ENCODE measurements at regions not wholly inside any gene's neighbourhood (a gene's known extent, or its start where the extent isn't known, plus 50 kb on each side); places are given as distances from the start of the nearest gene placed in this dataset.
A peak's percentile ranks its signal among the peaks of the same experiment; 100 is the strongest.
"Not testable (repeated sequence)": the region's sequence is repeated elsewhere in the genome, so short reads cannot be mapped to it uniquely, and the experiment has no call there.

DNA sequence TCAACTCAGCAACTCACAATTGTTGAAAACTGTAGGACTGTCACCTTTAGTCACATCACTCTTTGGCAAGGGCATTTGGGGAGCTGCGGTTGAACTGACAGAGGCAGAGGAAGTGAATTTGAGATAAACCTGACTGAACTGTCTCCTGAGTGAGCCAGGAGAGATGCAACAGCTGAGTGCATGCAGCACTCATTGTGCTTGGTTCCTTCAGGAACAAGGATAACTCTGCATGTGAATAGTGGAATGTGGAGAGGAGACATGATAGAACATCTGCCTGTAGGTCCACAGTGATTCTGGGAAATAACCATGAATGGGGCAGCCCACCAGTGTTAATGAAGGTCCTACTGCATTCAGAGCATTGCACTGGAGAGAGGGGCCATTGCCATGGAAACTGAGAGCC lies 494.7 kb downstream of the STK39 start:
- DNase-seq (ENCODE audit: low read depth, low spot score), result no peak

DNA sequence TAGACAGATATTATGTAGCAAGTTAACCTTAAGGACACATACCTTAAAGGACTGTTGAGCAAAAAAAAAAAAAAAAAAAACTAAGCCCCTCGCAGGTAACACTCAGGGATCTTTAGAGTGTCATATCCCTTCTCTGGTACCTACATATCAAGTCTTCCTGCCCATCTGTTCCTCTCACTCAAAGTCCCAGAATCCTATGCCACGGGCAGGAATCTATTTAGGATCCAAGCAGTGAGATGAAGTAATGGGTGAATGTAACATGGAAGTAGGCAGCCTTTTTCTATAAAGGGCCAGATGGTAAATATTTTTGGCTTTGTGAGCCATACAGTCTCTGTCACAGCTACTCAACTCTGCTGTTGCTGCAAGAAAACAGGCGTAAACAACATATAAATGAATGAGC lies 496.7 kb downstream of the STK39 start:
- DNase-seq (ENCODE audit: low read depth, low spot score), result no peak

DNA sequence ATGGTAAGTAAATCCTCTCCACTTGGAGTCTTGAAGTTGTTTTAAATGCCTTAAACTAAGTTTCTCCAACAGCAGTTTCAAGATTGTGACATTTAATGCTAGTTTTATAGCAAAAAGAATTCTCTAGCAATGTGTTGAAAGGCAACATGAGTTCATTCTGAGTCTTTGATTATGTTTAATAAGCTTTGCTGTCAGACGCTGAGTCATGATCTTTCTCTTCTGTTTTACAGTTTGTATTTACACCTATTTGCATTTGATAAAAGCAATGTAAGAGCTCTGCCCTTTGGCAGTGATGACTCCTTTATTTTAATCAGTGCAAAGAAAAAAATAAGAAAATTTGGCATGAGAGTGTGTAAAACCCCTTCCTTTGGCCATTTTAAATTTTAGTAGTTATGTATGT lies 497.7 kb downstream of the STK39 start:
- peak; percentile 16 for DNase-seq (ENCODE audit: low read depth, low spot score)

DNA sequence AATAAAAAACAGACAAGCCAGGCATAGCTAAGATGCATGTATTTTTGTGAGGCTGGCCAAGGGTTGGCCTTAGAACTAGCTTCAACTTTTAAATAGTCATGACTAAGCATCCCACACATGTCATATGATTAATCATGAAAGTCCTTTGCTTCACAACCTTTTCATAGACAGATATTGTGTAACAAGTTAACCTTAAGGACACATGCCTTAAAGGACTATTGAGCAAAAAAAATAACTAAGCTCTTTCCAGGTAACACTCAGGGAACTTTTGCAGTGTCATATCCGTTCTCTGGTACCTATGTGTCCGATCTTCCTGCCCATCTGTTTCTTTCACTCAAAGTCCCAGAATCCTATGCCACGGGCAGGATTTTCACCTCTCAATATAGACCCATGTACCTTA lies 498.4 kb downstream of the STK39 start:
- no peak for DNase-seq (ENCODE audit: low read depth, low spot score)

DNA sequence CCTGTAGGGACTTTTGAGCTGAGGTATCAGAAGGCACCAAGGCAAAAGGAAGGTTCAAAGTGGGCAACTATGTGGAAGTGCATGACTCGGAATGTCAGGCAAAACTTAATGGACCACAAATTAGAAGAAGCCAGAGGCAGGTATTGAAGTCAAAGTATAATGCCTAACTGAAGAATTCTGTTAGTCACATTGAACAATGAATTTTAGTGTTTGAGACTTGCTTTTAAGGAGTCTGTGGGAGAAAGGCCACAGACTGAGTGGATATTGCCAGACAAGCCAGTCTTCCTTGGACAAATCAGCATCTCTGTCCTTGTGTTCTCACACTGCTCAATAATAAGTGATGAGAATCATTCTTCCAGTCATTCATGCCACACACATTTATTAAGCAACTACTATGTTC lies 498.9 kb downstream of the STK39 start:
- DNase-seq (ENCODE audit: low read depth, low spot score), result no peak

DNA sequence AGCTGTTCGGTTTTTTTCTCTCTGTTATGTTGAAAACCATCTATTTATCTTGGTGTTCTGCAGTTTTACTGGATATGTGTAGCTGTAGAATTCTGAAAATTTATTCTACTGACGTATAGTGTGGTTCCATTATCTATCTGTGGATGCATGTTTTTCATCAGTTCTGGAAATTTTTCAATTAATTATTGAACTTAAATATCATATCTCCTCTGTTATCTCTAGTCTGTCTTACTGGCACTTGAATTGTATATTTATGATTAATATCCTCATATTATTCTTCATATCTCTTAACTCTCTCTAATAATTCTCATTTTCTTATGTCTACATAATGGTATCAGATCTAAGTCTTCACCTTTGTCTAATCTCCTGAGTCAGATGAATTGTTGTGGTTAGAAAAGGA lies 501.7 kb downstream of the STK39 start:
- DNase-seq (ENCODE audit: low read depth, low spot score), result no peak

DNA sequence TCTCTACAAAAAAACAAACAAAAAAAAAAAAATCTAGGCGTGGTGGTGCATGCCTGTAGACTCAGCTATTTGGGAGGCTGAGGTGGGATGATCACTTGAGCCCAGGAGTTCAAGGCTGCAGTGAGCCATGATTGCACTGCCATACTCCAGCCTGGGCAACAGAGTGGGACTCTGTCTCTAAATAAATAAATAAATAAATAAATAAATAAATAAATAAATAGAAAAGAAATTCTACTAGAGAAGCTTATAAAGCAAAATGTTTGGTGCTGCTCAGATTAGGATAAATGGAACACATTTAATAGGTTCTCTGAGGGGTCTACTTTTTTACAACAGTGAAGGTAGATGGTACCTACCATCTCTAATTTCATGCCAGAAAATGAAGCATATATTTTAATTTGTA lies 507.5 kb downstream of the STK39 start:
- DNase-seq (ENCODE audit: low read depth, low spot score), result not testable (repeated sequence)

DNA sequence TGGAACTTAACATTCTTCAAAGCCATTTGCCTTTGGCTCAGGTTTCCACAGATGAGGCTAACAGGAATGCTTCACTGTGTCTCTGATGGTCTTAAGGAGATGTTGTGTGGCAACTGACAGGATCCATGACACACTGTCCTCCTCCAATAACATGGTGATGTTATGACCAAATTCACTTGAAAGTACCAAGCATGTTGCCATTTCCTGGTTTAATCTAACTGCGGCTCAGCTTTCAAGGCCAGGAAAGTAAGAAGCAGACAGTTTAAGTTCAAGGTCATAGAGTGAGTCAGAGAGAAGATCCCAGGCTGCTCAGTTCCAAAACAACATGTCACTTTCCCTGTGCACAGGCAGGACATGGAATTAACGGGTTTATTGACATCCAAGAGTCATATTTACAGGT lies 513.6 kb downstream of the STK39 start:
- DNase-seq (ENCODE audit: low read depth, low spot score), result no peak

DNA sequence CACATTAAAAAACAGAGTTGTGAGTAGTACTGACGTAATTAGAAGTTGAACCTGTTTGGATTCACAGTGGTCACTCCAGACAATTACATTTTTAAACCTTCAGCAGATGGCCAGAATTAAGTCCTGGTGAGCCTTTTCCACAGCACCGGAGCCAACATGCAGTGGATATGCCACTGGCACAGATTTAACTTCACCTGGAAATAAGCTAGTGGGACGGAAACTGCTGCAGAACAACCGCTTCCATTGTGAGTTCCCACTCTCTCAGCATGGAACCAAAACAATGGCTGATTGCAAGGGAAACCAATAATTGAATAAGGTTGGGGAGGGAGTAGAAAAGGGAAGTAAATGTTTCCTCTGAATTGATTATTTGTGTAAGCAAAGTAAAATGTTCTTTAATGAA lies 515.1 kb downstream of the STK39 start:
- no peak for DNase-seq (ENCODE audit: low read depth, low spot score)

DNA sequence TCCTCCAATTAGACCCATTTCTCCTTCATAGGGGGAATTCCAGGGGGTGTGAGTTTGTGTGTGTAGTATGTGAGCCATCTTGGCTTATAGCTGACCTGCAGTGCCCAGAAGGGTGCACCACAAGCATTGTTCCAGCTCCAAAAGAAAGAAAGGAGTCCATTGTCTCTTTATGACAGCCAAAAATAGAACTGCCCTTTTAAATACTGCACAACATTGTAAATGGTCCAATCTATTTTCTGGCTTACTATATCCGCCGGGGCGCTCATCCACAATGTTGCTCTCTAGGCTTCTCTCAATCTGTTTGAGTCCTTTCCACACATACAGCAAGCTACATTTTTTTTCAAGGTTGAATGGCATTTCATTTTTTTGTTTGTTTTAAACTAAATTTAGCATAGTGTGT lies 517.5 kb downstream of the STK39 start:
- no peak for DNase-seq (ENCODE audit: low read depth, low spot score)

DNA sequence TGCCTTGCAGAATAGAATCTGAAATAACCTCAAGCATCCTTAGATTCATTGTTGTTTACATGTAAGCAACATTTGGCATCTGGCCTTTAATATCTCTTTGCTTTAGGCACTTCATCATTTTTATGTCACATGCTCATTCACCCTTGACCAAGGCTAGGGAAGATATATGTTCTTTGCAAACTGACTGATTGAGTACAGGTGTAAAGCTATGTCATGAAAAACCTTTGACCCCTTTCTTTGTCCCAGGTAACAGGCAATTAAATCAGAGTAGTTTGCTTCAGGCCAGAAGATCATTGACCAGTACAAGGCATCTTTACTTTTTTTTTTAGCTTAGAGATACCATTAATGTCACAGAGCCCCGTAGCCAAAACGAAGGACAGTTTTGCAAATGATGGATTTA lies 520.6 kb downstream of the STK39 start:
- no peak for DNase-seq (ENCODE audit: low read depth, low spot score)

DNA sequence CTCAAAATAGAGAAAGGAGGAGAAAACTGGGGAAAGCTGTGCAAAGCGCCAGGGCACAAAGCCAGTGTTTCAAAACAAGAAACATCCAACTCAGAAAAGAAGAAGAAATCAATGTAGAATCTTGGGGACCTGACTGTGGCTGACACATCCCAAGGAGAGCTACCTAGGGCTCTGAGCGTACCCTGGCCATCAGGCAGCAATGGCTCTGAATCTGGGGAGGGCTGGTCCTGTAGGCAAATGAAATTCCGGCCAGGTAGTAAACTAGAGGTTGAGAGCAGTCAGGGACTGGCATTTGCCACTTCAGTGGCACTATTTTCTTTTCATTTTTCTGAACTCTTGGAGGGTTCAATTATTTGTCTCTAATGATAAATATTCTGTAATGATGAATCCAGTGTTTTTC lies 525.8 kb downstream of the STK39 start:
- no peak for DNase-seq (ENCODE audit: low read depth, low spot score)

DNA sequence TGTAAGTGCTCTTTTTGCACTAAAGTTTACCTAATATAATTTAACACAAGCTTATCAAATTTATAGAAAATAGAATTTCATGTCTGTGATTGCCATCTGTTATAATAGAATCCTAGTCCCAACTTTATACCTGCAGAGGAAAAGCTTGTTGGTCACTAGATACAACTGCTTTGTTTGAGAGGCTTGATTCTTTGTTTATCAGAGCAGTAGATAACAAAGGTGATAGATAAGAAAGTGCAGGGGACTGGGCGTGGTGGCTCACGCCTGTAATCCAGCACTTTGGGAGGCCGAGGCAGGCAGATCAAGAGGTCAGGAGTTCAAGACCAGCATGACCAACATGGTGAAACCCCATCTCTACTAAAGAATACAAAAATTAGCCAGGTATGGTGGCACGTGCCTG lies 528.0 kb downstream of the STK39 start:
- no peak for DNase-seq (ENCODE audit: low read depth, low spot score)

DNA sequence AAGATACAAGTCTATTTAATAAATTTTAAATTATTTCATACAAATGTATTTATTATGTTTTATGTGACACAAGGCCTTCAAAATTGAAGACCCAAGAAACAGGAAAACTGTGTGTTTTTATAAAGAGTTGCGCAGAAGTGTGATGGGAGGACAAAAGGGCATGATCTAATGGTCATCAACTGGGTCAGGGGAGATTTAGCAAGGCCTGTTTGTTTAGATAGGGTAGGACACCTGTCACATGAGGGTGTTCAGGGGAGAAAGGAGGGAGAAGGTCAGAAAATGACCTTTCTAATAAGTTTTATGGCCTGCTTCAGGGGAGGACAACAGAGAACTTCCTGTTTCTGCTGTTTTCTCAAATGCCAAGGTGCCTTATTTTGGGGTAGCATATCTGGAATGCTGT lies 528.8 kb downstream of the STK39 start:
- no peak for DNase-seq (ENCODE audit: low read depth, low spot score)

DNA sequence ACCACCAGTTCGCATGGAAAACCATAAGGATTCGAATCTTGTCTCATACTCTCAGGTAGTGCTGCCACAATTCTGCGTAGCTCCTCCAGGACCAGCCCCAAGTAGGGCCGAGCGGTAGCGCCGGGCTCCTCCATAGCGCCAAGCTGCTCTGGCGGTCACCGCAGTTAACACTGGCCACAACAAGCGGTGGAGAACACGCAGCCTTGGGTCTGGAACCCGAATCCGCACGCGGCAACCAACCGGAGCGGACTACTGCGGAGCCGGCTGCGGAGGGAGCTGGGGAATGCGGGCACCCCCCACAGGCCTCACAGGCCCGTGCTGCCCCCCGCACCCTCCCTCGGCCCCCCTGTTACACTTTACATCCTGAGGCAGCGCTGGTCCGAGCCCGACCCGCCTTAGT lies 531.5 kb downstream of the STK39 start:
- no peak for DNase-seq (ENCODE audit: low read depth, low spot score)

DNA sequence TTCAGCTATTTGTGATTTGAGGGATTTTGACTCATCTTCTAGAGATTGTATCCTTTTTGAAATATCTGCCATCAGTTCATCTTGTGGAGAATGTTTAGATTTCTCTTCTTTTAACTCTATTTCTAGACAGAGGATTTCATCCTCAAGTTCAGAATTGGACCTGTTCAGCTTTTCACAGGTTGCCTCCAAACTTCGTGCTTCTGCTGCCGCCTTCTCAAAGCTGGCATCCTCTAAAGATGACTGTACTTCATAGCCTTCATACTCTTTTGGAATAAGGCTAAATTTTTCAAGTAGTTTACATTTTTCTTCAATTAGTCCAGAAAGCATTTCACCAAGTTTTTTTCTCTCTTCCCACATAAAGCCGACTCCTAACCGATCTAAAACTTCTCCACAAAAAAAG lies 531.9 kb downstream of the STK39 start:
- DNase-seq (ENCODE audit: low read depth, low spot score), result not testable (repeated sequence)

DNA sequence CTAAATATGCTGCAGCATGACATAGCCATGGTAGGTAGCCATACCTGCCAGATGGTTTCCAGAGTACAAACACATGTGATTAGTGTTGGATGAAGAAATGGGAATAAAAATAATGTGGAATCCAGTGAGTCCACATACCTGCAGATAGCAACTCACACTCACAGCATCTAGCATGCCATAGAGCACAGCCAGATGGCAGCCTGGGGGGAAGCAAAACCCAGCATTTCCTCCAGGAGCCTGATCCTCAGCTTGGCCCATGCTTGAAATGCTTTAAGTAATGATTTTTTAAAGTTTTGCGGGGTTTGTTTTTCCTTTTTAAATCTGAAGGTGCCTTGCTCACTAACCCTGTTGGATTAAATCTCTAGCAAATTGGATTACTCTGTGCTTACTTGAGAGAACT lies 535.1 kb downstream of the STK39 start:
- DNase-seq (ENCODE audit: low read depth, low spot score), result no peak

DNA sequence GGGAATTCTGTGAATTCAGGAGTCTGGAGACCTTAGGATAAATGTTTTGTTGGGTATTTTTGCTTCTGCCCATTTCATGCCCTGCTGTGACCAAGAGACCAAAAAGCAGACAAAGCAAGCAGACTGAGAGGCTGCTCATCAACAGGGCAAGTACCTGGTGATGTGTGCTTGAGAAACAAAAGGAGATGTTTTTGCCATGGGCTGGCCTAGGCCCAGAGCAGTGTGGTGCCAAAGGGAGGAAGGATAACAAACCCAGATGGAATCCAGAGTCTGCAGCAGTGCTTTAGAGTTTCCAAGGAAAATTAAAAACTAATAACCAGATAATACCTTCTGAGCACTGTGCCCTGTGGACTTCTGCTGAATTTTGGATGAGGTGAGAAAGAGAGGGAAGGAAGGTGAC lies 538.4 kb downstream of the STK39 start:
- no peak for DNase-seq (ENCODE audit: low read depth, low spot score)

DNA sequence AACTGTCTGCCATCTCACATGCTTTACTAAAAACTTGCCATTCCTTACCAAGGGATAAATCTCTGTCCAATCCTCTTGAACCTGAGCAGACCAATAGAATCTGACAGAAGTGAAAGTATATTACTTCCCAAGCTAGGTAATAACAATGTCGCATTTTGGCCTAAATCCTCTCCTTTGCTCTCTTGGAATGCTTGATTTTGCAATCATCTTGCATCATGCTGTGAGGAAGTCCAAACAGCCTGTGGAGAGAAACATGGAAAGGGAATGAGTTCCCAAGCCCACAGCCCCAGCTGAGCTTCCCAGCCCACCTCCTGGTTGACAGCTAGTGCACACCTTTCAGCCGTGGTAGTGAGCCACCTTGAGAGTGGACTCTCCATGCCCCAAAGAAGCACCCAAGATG lies 540.6 kb downstream of the STK39 start:
- DNase-seq (ENCODE audit: low read depth, low spot score), result no peak

DNA sequence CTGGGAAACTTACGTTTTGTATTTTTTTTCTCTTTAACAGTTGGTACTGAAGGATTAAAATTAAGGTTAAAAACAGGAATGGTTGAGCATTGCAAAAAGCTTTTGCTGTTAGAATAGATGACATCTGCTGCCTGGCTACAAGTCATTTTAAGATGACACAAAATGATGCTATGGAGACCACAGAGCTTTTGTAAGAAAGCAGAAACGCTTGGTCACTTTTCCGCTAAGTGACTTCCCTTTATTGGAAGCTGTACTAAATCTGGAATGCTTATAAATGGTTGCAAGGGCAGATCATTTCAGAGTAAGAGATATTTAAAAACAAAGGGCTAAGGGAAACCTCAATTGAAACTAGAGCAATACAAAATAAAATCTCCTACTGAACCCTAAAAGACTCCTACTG lies 544.0 kb downstream of the STK39 start:
- no peak for DNase-seq (ENCODE audit: low read depth, low spot score)

DNA sequence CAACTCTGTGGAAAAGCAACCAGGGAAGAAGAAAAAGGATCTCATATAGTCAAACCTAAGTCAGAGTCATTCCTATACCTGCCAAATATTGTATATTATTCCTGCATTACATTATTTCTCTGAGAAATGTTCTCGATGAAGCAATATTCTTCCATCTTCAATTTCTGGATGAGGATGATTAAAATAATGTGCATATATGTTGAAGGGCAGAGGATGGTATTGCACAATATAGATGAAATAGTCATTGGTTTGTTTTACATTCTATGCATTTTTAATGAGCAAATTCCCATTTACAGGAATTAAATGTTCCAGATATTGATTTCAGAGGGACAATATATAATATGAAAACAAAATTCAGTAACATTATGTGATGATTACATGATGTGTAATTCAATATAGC lies 545.2 kb downstream of the STK39 start:
- DNase-seq (ENCODE audit: low read depth, low spot score), result no peak

DNA sequence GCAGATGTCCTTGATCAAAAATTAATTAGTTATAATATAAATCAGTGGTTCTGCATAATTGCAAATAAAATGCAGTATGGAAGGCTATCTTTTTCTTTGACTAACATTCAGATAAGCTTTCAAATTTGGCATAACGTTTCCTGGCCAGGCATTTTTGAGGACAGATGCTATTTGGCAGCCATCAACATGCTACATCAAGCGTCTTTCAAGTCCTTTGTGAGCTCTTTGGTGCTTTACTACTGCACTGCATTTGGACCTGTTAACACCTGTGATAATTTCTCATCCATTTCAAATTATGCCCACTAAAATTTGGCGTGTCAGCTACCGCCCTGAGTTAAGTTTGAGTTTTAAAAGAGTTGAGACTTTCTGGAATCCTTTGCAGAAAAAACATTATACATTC lies 545.7 kb downstream of the STK39 start:
- no peak for DNase-seq (ENCODE audit: low read depth, low spot score)

DNA sequence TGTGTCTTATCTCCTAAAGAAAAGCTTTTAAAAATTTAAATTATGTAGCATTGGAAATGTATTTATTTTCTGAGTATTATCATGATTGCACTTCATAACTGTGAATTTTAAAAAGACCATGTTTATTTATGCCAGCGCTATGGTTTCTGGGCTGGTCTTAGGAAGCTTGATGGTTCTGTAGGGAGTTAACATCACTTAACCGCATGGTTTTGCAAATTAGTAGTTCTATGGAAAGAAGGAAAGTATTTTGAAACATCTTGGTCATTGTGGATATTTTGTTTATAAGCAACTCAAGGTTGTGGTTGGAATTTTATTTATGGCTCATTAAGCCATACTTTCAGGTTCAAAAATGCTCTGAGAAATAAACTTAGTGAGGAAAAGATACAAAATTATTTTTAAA lies 549.4 kb downstream of the STK39 start:
- DNase-seq (ENCODE audit: low read depth, low spot score), result peak; percentile 1

DNA sequence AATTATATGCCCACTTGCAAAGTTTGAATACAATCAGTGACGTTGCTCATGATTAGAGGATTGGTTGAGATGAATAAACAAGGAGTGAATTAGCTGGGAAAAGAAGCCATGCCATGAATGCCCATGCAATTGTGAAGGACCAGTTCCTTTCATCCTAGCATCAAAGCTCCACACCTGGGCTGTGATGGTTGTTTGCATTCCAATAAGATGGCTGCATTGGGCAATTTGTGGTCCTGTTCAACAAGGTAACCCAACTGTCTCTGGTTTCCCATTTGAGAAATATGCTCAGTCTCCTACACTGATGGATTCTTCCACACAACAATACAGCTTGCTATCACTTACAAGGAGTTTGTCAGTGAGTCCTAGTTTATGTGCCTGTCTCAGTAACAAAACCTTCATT lies 550.2 kb downstream of the STK39 start:
- DNase-seq (ENCODE audit: low read depth, low spot score), result no peak

DNA sequence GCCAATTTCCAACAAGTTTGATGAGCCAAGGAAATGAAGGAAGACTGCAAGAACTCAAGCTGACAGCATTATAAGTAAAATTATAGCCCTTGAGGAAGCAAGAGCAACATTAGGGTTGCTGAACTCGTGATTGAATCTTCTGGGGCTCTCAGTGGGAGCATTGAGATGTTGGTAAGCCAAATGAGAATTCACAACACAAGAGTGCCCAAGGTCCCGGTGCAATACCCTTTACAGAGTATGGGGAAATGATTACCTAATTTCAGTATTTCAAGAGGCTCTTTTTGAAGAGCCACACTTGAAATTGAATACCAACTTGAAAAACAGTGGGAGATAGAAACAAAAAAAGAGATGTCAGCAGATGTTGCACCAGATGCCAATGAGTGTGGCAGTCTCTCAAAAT lies 554.5 kb downstream of the STK39 start:
- DNase-seq (ENCODE audit: low read depth, low spot score), result no peak

Measured in astrocyte of the hippocampus (primary cell).